ENCODE measurements at regions not wholly inside any gene's neighbourhood (a gene's known extent, or its start where the extent isn't known, plus 50 kb on each side); places are given as distances from the start of the nearest gene placed in this dataset.

DNA sequence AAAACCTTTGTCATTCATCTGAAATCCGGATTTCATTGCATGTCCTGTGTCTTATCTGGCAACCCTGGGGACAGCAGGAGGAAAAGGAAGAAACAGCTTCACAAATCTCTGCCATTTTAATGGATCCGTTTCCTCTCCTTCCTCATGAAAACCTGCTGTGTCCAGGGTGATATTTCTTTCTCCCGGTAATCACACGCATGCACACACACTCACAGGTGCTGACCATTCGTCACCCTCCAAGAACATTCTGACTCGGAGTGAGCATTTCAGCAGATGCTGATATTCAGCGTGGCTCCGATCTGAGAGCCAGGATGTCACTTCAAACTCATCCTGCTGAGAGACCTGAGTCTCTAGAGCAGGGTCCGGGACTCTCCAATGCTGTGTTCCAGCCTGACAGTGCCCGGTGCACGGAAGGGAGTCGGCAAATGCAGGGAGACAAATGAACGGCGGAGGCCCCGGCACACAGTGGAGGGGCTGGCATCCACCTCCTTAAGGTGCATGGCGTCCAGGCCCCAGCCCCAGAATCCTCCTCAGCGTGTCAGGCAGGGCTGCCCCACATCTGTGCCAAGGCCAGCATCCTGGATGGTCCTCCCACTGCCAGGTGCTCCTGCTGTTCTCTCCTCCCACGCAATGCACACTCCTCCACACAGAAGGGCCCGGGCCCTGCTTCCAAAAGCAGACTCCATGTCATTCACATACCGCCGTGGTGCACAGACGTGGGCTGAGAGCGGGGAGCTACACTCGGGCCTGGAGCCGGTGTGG, 70.7 kb downstream of the RBFOX3 start:
- DNase-seq, result no peak

DNA sequence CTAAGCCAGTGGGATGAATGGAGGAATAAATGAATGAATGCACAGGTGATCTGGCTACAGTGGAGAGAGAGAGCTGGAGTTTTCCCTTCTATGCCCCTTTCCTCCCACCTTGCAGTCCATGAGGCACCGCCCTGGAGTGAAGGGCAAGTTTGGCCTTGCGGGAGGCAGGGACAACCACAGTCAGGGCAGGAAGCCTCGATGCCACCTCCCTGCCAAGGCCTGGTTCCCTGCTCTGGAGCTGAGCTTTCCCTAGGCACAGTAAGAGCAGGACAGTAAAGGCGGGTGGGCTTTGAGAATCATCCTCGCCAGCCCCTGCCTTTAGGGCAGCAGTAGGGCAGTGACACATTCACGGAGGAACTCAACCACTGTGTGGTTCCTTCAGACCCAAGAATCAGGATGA, 72.6 kb downstream of the RBFOX3 start:
- no peak for DNase-seq

DNA sequence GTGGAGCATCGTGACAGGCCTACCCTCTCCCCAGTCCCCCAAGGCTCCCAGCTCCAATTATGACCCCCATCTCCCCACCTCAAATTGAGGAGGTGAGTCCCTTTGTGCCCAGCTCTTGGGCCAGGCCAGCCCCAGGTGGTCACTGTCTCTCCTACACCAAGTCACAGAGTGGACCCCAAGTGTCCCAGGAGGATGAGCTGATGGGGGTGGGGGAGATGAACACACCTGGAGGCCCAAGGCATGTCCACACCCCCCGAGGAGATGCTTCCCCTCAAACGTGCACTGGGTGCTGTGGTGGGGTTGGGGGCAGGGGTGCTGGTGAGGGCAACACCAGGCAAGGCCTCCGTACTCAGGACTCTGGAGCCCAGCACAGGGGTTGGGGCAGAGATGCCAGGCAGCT, 73.2 kb downstream of the RBFOX3 start:
- DNase-seq, result no peak

DNA sequence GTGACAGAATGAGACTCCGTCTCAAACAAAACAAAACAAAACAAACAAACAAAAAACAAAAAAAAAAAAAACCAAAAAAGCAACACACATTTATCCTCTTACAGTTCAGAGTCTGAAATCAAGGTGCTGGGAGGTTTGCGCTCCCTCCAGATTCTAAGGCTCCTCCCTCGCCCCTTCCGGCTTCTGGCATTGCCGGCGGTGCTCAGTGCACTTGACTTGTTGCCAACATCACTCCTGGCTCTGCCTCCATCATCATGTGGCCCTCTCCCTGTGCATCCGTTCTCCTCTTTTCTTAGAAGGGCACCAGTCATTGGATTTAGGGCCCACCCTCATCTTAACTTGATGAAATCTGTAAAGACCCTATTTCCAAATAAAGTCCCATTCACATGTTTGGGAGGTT, 73.8 kb downstream of the RBFOX3 start:
- DNase-seq, result no peak

DNA sequence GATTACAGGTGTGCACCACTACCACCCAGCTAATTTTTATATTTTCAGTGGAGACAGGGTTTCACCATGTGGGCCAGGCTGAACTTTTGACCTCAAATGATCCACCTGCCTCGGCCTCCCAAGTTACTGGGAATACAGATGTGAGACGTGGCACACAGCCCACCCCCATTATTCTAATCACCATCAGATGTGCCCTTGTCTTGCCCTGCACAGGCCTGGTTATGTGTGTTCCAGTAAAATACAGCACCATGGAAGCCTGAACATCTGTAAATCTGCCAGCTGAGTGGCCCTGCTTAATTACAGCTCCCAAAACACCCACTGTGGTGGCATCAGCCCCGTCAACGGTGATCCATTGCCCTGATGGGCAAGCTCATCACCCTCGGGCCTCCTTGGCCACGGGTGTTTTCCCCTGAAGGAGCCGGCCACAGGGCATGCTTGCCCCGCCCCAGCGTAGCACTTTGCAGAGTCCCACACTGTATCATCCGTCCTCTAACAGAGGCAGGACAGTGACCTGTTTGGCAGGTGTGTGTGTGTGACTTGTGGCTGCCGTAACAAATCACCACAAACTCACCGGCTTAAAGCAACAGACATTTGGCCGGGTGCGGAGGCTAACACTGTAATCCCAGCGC, 74.5 kb downstream of the RBFOX3 start:
- no peak for DNase-seq

DNA sequence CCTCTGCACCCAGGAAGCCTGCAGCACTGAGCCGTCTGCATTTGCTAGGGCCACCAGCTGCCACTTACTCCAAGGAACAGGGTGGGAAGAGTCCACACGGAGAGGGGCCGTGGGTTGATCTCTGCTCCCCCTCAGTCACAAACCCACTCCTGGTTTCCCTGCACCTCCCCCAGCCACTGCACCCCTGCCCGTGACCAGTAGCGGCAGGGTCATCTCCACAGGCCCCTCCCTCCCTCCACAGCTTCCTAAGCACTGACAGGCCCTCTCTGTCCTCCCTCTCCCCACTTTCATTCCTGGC, 75.2 kb downstream of the RBFOX3 start:
- DNase-seq, result no peak

DNA sequence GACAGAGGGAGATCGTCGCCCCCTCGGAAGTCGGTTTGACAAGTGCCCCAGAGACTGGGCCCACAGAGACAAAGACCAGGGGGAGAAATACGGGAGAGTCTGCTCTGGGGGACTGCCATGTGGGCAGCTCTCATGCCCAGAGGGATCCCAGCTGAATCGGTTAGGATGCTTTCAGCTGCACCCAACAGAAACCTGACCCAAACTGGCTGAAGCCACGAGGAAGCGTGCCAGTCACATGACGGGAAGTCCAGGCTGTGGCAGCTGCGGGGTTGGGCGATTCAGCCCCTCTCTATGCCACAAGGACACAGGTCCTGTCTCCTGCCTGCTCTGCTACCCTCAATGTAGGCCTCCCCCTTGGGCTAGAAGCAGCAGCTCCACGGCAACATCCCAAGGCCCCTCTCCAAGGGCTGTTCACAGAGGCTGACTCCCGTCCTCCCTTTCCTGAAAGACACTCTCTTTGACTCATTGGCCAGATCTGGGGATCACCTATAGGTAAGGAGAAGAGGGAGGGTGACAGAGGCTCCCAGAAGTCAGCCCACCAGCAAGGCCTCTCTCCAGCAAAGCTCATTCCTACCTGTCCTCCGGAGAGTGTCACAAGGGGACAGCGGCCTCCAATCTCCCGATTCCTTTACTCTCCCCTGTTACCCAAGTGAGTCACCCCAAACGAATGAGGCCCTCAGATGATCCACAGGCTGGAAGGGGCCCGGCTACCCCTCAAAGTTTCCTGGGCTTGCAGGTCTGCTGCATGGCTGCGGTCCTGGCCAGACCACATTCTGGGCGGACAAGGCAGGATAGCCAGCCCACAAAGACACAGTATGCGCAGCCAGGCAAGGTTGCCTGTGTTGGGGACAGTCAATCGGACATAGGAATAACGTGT, 75.8 kb downstream of the RBFOX3 start:
- DNase-seq, result no peak

DNA sequence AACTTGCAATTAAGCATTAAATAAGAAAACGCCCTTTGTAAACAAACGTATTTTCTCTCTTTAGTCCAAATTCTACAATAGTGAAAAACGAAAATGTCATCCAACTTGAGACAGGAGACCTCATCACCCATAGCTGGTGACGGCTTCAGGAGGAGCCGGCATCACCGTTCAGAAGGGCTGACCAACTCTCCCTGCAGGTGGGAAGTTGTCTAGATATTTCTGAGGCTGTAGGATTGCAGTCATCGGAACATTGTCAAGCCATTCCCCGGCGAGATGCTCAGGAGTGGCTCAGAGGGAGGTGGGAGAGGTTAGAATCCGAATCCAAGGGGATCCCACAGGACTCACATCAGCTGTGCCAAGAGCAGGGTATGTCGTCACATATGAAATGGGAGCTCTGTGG, 76.7 kb downstream of the RBFOX3 start:
- no peak for DNase-seq

DNA sequence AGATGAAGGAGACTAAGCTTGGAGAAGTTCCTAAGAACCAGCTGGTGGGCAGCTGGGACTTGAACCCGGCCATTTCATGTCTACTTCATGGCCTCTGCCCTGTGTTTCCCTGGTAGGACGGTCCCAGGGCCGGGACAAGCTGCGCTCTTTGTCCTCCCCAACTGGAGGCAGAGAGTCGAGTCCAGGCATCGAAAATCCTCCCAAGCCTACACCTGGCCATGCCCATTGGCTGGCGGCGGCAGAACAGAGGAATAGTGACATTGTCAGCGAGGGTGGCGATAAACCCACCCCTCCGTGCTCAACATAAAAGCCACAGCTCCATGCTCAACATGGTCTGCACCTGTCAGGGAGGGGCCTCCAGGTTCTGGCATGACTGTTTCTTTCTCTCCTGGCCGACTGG, 77.7 kb downstream of the RBFOX3 start:
- DNase-seq, result no peak

DNA sequence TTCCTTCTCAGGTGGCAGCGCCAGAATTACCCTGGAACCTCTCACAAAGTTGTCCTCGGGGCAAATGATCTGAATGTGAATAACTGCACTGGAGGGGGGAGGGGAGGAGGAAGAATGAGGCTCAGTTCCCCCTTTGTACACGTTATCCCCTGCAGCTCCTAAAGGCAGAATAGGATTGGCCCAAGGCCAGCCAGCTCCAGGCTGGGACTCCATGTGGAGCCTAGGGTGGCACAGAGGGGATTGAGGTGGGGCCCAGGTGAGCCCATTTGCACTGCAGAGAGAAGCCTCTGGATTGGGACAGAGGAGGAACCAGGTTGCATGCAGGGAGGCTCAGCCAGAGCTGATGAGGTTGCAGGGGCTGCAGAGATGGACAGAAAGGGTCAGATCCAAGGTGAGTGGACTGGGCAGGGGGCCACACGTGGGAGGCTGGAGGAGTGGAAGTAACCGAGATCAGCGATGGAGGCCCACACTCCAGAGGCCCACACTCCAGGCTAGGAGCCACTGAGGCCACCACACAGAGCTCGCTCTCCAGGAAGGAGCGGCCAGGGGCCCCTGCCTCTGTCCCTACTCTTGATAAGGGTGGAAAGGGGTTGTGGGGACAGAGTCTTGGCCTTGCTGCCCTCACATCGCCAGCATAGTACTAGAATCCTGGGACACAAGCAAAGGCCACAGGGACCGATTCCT, 78.6 kb downstream of the RBFOX3 start:
- DNase-seq, result no peak

DNA sequence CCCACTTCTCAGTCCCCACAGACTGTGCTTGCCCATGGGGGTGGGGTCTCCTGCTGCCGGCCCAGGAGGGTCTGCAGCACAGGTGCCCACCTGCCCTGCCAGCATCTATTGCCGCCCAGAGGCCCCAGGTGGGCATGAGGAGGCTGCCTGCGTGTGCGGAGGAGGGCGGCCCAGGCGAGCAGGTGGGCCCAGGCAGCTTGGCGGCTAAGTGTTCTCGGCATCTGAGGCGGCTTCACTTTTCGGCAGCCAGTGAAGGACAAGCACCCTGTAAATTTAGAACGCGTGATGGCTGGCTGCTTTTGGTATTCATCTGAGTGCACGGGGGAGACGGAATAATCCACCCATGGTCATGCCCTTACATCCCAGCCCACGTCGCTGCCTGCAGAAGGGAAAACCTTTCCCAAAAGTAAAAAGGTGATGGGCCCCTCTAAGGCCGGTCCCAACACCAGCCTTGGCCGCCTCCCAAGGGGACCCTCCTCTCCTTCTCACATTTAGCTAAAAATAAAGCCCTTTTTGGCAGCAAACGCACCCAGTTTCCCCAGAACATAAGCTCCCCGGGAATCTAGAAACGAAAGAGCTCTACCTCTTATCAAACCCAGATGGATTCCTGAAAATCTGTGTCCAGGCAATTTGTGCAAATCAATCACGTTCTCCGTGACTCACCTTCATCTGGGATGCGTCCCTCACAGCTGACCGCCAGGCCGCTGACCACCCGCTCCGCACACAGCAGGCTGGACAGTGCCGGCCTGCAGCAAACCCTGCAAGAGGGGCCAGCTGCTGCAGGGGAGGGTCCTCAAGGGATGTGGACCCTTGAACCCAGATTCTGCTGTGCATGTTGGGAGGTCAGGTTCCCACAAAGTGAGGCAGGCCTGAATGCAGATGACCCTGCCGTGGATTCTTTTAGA, 79.4 kb downstream of the RBFOX3 start:
- DNase-seq, result no peak

DNA sequence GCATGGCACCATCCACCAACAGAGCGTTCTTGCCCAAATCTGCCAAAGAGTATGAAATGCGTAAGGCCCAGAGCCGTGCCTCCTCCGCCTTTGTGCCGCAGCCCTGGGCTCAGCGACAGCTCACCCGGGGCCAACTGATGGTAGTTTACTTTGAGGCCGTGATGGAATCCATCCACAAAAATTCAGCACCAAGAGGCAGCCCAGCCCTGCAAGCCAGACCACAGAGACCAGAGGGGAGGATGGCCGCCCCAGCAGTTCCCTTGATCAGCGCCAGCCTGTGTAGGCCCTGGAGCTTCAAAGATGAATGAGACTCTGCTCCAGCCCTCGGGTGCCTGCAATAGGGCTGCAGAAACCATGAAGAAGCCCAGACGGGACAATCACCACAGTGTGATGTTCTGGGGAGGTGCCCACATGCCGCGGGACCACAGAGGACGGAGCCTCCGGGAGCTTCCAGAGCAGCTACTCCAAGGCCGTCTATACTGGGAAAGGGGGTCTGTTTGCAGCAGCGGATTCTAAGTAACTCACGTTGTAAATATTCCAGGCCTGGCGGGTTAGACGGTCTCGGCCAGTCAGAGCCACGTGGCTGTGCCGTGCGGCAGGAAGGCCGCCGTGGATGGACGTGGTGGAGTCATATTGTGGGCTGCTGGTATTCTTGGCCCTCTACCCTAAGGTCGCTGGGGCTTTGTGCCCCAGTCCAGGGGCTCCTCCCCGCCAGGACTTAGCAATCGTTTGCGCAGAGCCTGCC, 80.3 kb downstream of the RBFOX3 start:
- no peak for DNase-seq

DNA sequence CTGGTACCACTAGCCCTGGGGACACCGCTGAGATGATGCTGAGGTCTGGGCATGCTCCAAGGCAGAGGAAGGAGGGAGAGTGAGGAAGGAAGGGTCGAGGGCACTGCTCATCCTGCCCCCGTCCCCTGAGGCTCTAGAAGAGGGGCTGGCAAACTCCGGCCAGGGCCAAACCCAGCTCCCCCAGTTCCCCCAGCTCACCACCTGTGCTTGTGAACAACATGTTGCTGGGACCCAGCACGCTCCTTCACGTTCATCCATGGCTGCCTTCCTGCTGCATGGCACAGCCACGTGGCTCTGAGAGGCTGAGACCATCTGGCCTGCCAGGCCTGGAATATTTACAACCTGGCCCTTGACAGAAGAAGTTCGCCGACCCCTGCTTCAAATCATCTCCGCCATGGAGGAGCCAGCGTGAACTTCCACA, 81.2 kb downstream of the RBFOX3 start:
- no peak for DNase-seq

DNA sequence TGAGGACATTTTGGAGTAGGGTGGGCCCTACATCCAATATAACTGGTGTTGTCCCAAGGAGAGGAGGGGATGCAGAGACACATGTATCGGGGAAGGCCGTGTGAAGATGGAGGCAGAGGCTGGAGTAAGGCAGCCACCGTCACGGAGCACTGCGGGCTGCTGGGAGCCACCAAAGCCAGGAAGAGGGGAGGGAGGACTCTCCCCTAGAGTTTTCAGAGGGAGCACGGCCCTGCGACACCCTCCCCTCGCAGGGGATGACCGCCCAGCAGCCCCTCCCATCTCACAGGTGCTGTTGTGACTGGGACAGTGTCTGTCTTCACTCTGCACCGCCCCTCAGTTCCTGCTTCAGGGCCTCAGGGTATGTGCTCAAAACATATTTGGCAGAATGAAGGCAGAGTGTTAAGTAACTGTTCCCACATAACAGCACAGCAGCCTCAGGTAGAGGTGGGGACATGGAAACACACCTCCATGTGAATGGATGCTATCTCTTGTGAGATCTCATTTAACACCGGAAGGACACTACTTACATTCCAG, 82.2 kb downstream of the RBFOX3 start:
- DNase-seq, result no peak

DNA sequence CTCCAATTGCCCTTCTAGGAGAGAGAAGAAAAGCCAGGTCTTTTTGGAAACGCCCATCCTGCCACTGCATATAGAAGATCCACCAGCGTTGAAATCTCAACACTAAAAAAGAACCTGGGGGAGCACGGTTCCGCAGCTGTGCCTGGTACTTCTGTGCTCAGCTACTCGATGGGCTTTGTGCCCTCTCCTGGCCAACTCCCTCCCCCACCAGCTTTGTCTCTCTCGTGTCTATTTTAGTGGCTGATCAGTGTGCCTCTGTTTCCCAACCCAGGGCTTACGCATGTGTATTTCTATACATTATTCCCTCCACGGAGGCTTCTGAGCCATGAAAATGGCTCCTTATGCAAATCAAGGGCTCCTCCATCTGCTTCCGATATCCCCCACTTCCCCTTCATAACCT, 83.5 kb downstream of the RBFOX3 start:
- no peak for DNase-seq

DNA sequence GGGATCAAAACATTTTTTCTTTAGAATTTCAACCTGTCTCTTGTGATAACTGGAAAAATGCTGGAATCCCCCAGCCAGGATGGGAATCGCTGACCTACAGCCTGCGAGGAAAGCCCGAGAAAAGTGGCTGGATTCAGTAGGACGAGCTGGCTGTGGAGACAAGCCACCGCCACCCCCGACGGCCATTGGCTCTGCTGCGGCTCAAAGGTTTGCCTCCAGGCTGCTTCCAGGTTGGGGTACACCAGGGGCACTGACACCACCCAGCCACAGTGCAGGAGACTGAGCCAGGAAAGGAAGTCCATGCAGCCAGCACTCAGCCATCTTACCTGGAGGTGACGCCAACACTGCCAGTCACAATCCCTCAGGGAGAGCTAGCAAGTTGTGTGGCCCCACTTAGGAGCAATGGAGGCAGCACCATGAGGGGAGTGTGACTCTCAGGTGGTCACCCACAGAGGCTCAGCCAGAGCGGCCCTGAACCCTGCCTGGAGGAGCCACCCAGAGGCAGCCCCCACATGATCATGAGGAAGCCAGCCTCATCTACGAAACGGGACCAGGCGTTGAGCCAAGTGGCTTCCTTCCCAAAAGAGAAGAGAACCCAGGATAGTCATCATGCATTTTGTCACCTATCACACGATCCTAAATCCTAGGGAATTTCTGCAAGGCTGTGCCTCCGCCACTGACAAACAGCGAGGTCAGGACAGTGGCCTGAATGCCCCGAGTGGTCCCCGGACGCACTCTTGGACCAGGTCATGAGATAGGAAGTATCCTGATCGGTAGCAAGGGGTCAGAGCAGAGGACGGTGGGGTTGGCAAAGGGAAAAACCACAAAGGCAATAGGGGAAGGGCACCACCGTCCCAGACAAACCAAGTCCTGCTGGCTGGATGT, 84.8 kb downstream of the RBFOX3 start:
- no peak for DNase-seq

DNA sequence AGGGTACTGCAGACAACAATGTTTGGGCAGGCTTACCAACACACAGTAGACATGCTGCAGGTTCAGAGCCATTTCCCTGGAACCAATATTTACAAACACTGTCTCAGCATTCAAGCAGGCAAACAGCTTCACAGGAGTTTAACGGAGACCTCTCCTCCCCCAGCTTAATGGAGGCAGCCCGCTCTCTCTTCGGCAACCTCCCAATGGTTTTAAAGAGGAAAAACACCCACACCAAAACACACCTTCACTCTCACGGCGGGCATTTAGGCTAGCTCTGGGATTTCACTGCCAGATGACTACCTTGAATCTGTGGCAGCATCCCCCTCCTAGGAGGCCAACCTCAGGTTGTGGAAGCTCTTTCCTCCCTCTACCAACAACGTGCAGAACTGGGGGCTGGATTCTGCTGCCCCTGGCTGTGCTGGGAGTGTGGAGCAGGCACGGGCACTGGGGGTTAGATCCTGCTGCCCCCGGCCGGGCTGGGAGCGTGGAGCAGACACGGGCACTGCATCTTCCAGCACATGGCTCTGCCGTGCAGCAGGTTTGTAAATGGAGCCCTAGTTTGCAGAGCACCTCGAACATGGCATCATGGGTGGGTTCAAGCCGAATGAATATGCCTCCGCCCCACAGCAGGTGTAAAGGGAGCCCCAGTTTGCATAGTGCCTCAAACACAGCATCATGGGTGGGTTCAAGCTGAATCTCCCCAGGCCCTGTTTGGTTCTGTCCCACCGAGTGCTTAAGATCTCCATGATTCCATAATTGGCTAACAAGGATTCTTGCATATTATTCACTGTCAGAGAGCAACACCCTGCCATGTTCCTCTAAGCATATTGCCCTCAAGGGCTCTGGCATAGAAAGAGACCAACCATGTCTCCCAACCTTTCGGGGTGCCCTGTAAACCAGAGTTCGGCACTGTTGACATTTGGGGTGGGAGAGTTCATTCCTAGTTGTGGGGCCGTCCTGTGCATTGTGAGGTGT, 86.4 kb downstream of the RBFOX3 start:
- DNase-seq, result no peak

DNA sequence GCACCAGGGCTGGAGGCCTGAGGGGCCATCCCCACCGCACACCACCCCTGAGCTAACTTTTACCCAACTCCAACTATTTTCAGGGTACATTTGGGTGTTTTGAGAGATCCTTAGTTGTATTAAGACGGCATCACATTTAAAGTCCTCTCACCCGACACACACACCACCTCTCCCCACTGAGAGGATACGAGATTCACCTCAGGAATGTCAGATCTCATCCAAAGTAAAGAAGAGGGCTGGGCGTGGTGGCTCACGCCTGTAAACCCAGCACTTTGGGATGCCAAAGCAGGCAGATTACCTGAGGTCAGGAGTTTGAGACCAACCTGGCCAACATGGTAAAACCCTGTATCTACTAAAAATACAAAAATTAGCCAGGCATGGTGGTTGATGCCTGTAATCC, 88.4 kb downstream of the RBFOX3 start:
- no peak for DNase-seq

DNA sequence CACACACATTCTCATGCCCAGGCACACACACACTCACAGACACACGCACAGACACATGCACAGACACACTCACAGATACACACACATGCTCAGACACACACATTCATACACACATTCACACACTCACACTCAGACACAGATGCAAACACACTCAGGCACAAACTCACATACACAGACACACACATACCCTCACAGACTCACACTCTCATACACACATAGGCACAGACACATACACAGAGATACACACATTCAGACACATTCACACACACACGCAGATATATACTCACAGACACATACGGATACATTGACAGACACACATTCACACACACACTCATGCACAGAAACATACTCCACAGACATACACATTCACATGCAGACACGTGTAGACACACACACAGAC, 89.6 kb downstream of the RBFOX3 start:
- DNase-seq, result no peak
